ENCODE measurements at regions not wholly inside any gene's neighbourhood (a gene's known extent, or its start where the extent isn't known, plus 50 kb on each side); places are given as distances from the start of the nearest gene placed in this dataset.
"Not testable (repeated sequence)": the region's sequence is repeated elsewhere in the genome, so short reads cannot be mapped to it uniquely, and the experiment has no call there.

- DNase-seq: no peak
- Histone ChIP-seq H3K27me3 (ENCODE audit: insufficient read depth, low read depth, severe bottlenecking) (peaks cover 36% of the 10 kb centered on the region), H3K36me3 (no peaks in the 10 kb centered on the region), H3K27ac (no peak overlapping the region), H3K4me3 (ENCODE audit: low read depth, low read length) (no peak overlapping the region), H3K9me3 (ENCODE audit: severe bottlenecking) (no peaks in the 10 kb centered on the region)
- no peak for TF ChIP-seq CTCF (IDR thresholded peaks at IDR 0.05; ENCODE audit: low read depth, low read length)
These were observed 83.1 kb upstream of the SLC24A3 start for GRCh38 chr20:19129306-19129705.

GRCh38 chr20:19129976-19130612 lies 82.3 kb upstream of the SLC24A3 start:
- no peak overlapping the region for H3K27ac ChIP-seq
- H3K27me3 ChIP-seq (ENCODE audit: insufficient read depth, low read depth, severe bottlenecking): peaks cover 28% of the 10 kb centered on the region
- no peak for TF ChIP-seq CTCF (IDR thresholded peaks at IDR 0.05; ENCODE audit: low read depth, low read length)
- no peak overlapping the region for H3K4me3 ChIP-seq (ENCODE audit: low read depth, low read length)
- no peak for DNase-seq
- H3K9me3 ChIP-seq (ENCODE audit: severe bottlenecking): no peaks in the 10 kb centered on the region
- H3K36me3 ChIP-seq: no peaks in the 10 kb centered on the region

GRCh38 chr20:19130613-19130984 lies 81.8 kb upstream of the SLC24A3 start:
- no peak for DNase-seq
- H3K9me3 ChIP-seq (ENCODE audit: severe bottlenecking): no peaks in the 10 kb centered on the region
- no peaks in the 10 kb centered on the region for H3K36me3 ChIP-seq
- no peak for TF ChIP-seq CTCF (IDR thresholded peaks at IDR 0.05; ENCODE audit: low read depth, low read length)
- H3K27ac ChIP-seq: no peak overlapping the region
- no peak overlapping the region for H3K4me3 ChIP-seq (ENCODE audit: low read depth, low read length)
- peaks cover 28% of the 10 kb centered on the region for H3K27me3 ChIP-seq (ENCODE audit: insufficient read depth, low read depth, severe bottlenecking)

GRCh38 chr20:19137641-19138040 lies 74.8 kb upstream of the SLC24A3 start:
- Histone ChIP-seq H3K27me3 (ENCODE audit: insufficient read depth, low read depth, severe bottlenecking) (peaks cover 12% of the 10 kb centered on the region), H3K36me3 (no peaks in the 10 kb centered on the region), H3K9me3 (ENCODE audit: severe bottlenecking) (peaks cover 7% of the 10 kb centered on the region), H3K27ac (no peak overlapping the region), H3K4me3 (ENCODE audit: low read depth, low read length) (no peak overlapping the region)
- no peak for DNase-seq
- TF ChIP-seq CTCF (IDR thresholded peaks at IDR 0.05; ENCODE audit: low read depth, low read length): no peak

GRCh38 chr20:19138758-19139157 lies 73.7 kb upstream of the SLC24A3 start:
- H3K27me3 ChIP-seq (ENCODE audit: insufficient read depth, low read depth, severe bottlenecking): peaks cover 11% of the 10 kb centered on the region
- no peak overlapping the region for H3K4me3 ChIP-seq (ENCODE audit: low read depth, low read length)
- H3K9me3 ChIP-seq (ENCODE audit: severe bottlenecking): peaks cover 7% of the 10 kb centered on the region
- no peaks in the 10 kb centered on the region for H3K36me3 ChIP-seq
- DNase-seq: no peak
- no peak for TF ChIP-seq CTCF (IDR thresholded peaks at IDR 0.05; ENCODE audit: low read depth, low read length)
- H3K27ac ChIP-seq: no peak overlapping the region

GRCh38 chr20:19139584-19139983 lies 72.9 kb upstream of the SLC24A3 start:
- not testable (repeated sequence) for H3K4me3 ChIP-seq (ENCODE audit: low read depth, low read length); H3K36me3 ChIP-seq; H3K27ac ChIP-seq; DNase-seq; H3K9me3 ChIP-seq (ENCODE audit: severe bottlenecking)
- H3K27me3 ChIP-seq (ENCODE audit: insufficient read depth, low read depth, severe bottlenecking): peaks cover 17% of the 10 kb centered on the region
